NB4 (cell line): ENCODE measurements at regions not wholly inside any gene's neighbourhood (a gene's known extent, or its start where the extent isn't known, plus 50 kb on each side); places are given as distances from the start of the nearest gene placed in this dataset.

Source experiments
- CTCF ChIP-seq: IDR thresholded peaks from one replicate; pipeline ENCODE4 v1.5.1; 2012; ENCODE audit warnings: low read depth, low read length
- MAX ChIP-seq: IDR thresholded peaks from 2 replicates; pipeline ENCODE4 v1.6.1; 2011; ENCODE audit warnings: low read depth, low read length
- POLR2A ChIP-seq: IDR thresholded peaks from 2 replicates; pipeline ENCODE4 v1.6.1; 2011; ENCODE audit warnings: mild to moderate bottlenecking; ENCODE audit not compliant: insufficient read length; ENCODE audit errors: extremely low read depth

DNA sequence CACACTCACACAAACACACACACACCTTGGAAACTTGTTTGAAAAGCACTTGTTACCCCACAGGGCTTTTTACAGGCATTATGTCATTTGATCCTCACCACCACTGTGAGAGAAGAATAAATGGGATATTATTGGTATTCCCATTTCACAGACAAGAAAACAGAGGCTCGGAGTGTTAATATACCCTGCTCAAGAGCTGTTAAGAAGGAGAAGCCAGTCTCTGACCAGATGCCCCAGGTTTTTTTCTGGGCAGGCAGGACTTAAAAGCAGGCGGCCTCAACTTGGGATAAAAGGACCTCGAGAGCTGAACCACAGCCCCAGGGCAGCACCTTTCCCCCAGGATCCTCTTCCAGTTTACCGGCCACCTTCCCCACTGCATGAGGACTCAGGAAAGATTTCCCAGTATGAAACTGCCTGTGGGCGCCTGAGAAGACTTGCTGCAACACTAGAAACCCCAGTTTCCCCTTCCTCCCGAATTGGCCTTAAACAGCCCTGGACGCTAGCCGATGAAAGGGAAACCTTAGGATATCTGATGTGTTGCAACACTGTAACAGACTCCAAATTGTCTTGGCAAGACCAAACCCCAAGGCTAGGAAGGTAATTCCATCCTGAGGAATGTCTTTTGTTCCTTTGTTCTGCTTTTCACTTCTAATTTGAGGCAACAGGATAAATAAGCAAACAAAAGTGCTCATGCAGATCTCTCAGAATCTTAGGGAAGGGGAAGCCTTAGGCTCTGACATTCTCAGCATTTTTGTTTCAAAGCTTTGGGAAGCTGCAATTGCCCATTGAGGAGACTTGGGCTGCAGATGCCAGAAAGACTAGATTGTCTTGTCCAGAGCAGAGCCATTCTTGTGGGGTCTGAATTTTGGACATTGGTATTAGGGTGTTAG lies 173.5 kb downstream of the TRIM29 start:
- TF ChIP-seq MAX, result no peak
- TF ChIP-seq CTCF, result no peak
- TF ChIP-seq POLR2A, result no peak
